ENCODE measurements at regions not wholly inside any gene's neighbourhood (a gene's known extent, or its start where the extent isn't known, plus 50 kb on each side); places are given as distances from the start of the nearest gene placed in this dataset.

DNA sequence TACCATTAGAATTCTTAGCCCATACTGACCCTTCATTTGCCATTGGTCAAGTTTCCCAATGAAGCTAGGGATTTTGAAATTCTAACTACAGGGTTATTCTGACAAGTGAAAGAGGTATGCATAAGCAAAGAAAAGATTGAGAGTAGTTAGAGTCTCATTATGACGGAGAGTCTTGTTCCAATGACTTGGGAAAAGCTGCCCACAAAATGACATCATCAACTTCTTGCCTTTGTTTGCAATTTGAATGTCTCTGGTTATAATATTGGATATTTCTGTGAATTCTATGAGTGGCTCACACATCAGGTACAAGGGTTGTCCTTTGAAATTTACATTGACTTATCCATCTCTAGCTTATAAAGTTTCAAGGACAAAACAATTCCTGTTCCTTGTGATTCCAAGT lies 772.2 kb downstream of the TRIB2 start:
- H3K4me1 ChIP-seq (ENCODE audit: control insufficient read depth, extremely low read depth, insufficient read depth, low read length), result no peaks in the 10 kb centered on the region
- H4K20me1 ChIP-seq (ENCODE audit: control insufficient read depth, extremely low read depth, insufficient read depth, low read length), result no peaks in the 10 kb centered on the region
- no peaks in the 10 kb centered on the region for H3K9me3 ChIP-seq (ENCODE audit: control insufficient read depth, low read depth, low read length)
- H3K27ac ChIP-seq (ENCODE audit: control insufficient read depth, insufficient read depth, low read length), result no peak overlapping the region
- dilution Hi-C loops (cut with MboI; ENCODE audit: extremely low pct_ligation_motif_present, low sequenced_read_pairs), result no loop called here
- FAIRE-seq (no peak), DNase-seq (ENCODE audit: low read depth, low spot score) (no peak)
- no peak overlapping the region for H3K4me2 ChIP-seq (ENCODE audit: control insufficient read depth, extremely low read depth, insufficient read depth, low read depth, low read length)
- no peaks in the 10 kb centered on the region for H3K27me3 ChIP-seq (ENCODE audit: control insufficient read depth, extremely low read depth, insufficient read depth, low read length)
- no peak overlapping the region for H3K4me3 ChIP-seq (ENCODE audit: control insufficient read depth in 2 of 3, extremely low read depth in 1 of 3, insufficient read depth in 2 of 3, low read depth in 1 of 3, low read length in 3 of 3)
- no peaks in the 10 kb centered on the region for H3K79me2 ChIP-seq (ENCODE audit: control insufficient read depth, insufficient read depth, low read length)
- H2AFZ ChIP-seq (ENCODE audit: control insufficient read depth, low read length), result no peak overlapping the region
- H3K9me1 ChIP-seq (ENCODE audit: control insufficient read depth, extremely low read depth, insufficient read depth, low read length), result no peaks in the 10 kb centered on the region
- no peaks in the 10 kb centered on the region for H3K36me3 ChIP-seq (ENCODE audit: control insufficient read depth in 2 of 2, extremely low read depth in 1 of 2, insufficient read depth in 2 of 2, low read length in 2 of 2)
- H3K9ac ChIP-seq (ENCODE audit: control insufficient read depth, extremely low read depth, insufficient read depth, low read length), result no peak overlapping the region
- TF ChIP-seq EZH2 (IDR thresholded peaks at IDR 0.05; ENCODE audit: low read length) (no peak), CTCF (optimal IDR thresholded peaks at IDR 0.05 in 1 of 3, IDR thresholded peaks at IDR 0.05 in 1 of 3, conservative IDR thresholded peaks at IDR 0.05 in 1 of 3; ENCODE audit: extremely low read depth in 1 of 3, insufficient read depth in 2 of 3, low read length in 3 of 3) (no peak)

GRCh38 chr2:13492262-13492661 lies 775.5 kb downstream of the TRIB2 start:
- no peak for DNase-seq (ENCODE audit: low read depth, low spot score)
- Histone ChIP-seq H3K27me3 (ENCODE audit: control insufficient read depth, extremely low read depth, insufficient read depth, low read length) (no peaks in the 10 kb centered on the region), H3K4me3 (ENCODE audit: control insufficient read depth in 2 of 3, extremely low read depth in 1 of 3, insufficient read depth in 2 of 3, low read depth in 1 of 3, low read length in 3 of 3) (no peak overlapping the region), H4K20me1 (ENCODE audit: control insufficient read depth, extremely low read depth, insufficient read depth, low read length) (no peaks in the 10 kb centered on the region), H3K4me1 (ENCODE audit: control insufficient read depth, extremely low read depth, insufficient read depth, low read length) (no peaks in the 10 kb centered on the region), H3K4me2 (ENCODE audit: control insufficient read depth, extremely low read depth, insufficient read depth, low read depth, low read length) (no peak overlapping the region), H3K27ac (ENCODE audit: control insufficient read depth, insufficient read depth, low read length) (no peak overlapping the region), H3K9me1 (ENCODE audit: control insufficient read depth, extremely low read depth, insufficient read depth, low read length) (no peaks in the 10 kb centered on the region), H3K9ac (ENCODE audit: control insufficient read depth, extremely low read depth, insufficient read depth, low read length) (no peak overlapping the region), H3K79me2 (ENCODE audit: control insufficient read depth, insufficient read depth, low read length) (no peaks in the 10 kb centered on the region), H2AFZ (ENCODE audit: control insufficient read depth, low read length) (no peak overlapping the region), H3K9me3 (ENCODE audit: control insufficient read depth, low read depth, low read length) (no peaks in the 10 kb centered on the region), H3K36me3 (ENCODE audit: control insufficient read depth in 2 of 2, extremely low read depth in 1 of 2, insufficient read depth in 2 of 2, low read length in 2 of 2) (no peaks in the 10 kb centered on the region)
- TF ChIP-seq CTCF (optimal IDR thresholded peaks at IDR 0.05 in 1 of 3, IDR thresholded peaks at IDR 0.05 in 1 of 3, conservative IDR thresholded peaks at IDR 0.05 in 1 of 3; ENCODE audit: extremely low read depth in 1 of 3, insufficient read depth in 2 of 3, low read length in 3 of 3), result no peak
- no peak for TF ChIP-seq EZH2 (IDR thresholded peaks at IDR 0.05; ENCODE audit: low read length)
- dilution Hi-C loops (cut with MboI; ENCODE audit: extremely low pct_ligation_motif_present, low sequenced_read_pairs), result no loop called here
- no peak for FAIRE-seq
